Loucy (cell line): ENCODE measurements at regions not wholly inside any gene's neighbourhood (a gene's known extent, or its start where the extent isn't known, plus 50 kb on each side); places are given as distances from the start of the nearest gene placed in this dataset.

Experiments used
- H2AFZ ChIP-seq: fragments of 200-600 bp; sonication (generic); 2 replicates; pipeline ENCODE4 v1.6.0; 2016; ENCODE audit warnings: antibody characterized with exemption, mild to moderate bottlenecking, low read length, moderate library complexity
- H3F3A ChIP-seq: fragments of 200-600 bp; 2 replicates; pipeline ENCODE4 v1.6.0; 2016; ENCODE audit warnings: antibody characterized with exemption, low read depth, mild to moderate bottlenecking
- H3K27me3 ChIP-seq: fragments of 200-600 bp; sonication (generic); 2 replicates; pipeline ENCODE4 v1.6.1; 2014; ENCODE audit warnings: low read length, mild to moderate bottlenecking; ENCODE audit not compliant: insufficient read depth, poor library complexity, severe bottlenecking
- H3K36me3 ChIP-seq: fragments of 200-600 bp; sonication (generic); 2 replicates; pipeline ENCODE4 v1.6.1; 2016; ENCODE audit warnings: low read length; ENCODE audit not compliant: insufficient read depth
- H3K4me1 ChIP-seq: fragments of 200-600 bp; sonication (generic); 2 replicates; pipeline ENCODE4 v1.5.1; 2014; ENCODE audit warnings: low read length, mild to moderate bottlenecking; ENCODE audit not compliant: insufficient read depth, poor library complexity, severe bottlenecking
- H3K4me2 ChIP-seq: fragments of 200-600 bp; sonication (generic); 2 replicates; pipeline ENCODE4 v1.6.0; 2014; ENCODE audit warnings: antibody characterized with exemption, low read length, low read depth, mild to moderate bottlenecking; ENCODE audit not compliant: poor library complexity, severe bottlenecking
- H3K4me3 ChIP-seq: fragments of 200-600 bp; sonication (generic); 2 replicates; pipeline ENCODE4 v1.5.1; 2014; ENCODE audit warnings: low read length, mild to moderate bottlenecking, mixed read lengths; ENCODE audit not compliant: poor library complexity, severe bottlenecking
- H3K79me2 ChIP-seq: fragments of 200-600 bp; sonication (generic); 2 replicates; pipeline ENCODE4 v1.6.1; 2014; ENCODE audit warnings: low read length; ENCODE audit not compliant: insufficient read depth
- H3K9ac ChIP-seq: fragments of 200-600 bp; sonication (generic); 2 replicates; pipeline ENCODE4 v1.6.0; 2014; ENCODE audit warnings: mild to moderate bottlenecking, low read depth, low read length, moderate library complexity; ENCODE audit not compliant: poor library complexity, severe bottlenecking
- H3K9me2 ChIP-seq: fragments of 200-600 bp; sonication (generic); replicated peaks from 2 replicates; pipeline ENCODE4 v1.6.1; 2016; ENCODE audit warnings: low read depth, low read length, mixed read lengths
- H3K9me3 ChIP-seq: fragments of 200-600 bp; sonication (generic); 2 replicates; pipeline ENCODE4 v1.6.1; 2014; ENCODE audit warnings: mild to moderate bottlenecking, antibody characterized with exemption, low read length, low read depth; ENCODE audit not compliant: insufficient read depth
- H4K20me1 ChIP-seq: fragments of 200-600 bp; sonication (generic); 2 replicates; pipeline ENCODE4 v1.6.0; 2014; ENCODE audit warnings: antibody characterized with exemption, low read length, mild to moderate bottlenecking; ENCODE audit not compliant: insufficient read depth, poor library complexity, severe bottlenecking
- CTCF ChIP-seq: fragments of 200-600 bp; sonication (generic); conservative IDR thresholded peaks from 2 replicates; pipeline ENCODE4 v1.5.1; 2014; ENCODE audit warnings: mild to moderate bottlenecking, antibody characterized with exemption, low read length
- EZH2phosphoT487 ChIP-seq: fragments of 200-600 bp; IDR thresholded peaks from 2 replicates; pipeline ENCODE4 v1.6.1; 2018; ENCODE audit warnings: antibody characterized with exemption, mild to moderate bottlenecking, moderate library complexity, borderline replicate concordance

DNA sequence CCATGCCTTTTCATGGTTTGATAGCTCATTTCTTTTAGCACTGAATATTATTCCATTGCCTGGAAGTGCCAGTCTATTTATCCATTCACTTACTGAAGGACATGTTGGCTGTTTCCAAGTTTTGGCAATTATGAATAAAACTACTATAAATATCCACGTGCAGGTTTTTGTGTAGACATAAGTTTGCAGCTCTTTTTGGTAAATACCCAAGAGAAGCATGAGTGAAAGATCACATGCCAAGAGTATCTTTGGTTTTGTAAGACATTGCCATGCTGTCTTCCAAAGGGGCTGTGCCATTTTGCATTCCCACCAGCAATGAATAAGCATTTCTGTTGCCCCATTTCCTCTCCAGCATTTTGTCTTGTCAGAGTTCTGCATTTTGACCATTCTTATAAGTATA is 120.9 kb downstream of the MANEA start:
- TF ChIP-seq EZH2phosphoT487 = no peak
- no peak for TF ChIP-seq CTCF
- H3K4me2 ChIP-seq = no peak overlapping the region
- H3K4me3 ChIP-seq = no peak overlapping the region
- H3K9ac ChIP-seq = no peak overlapping the region
- H3K27me3 ChIP-seq = no peaks in the 10 kb centered on the region
- no peaks in the 10 kb centered on the region for H3K4me1 ChIP-seq
- H3F3A ChIP-seq = no peaks in the 10 kb centered on the region
- no peaks in the 10 kb centered on the region for H3K79me2 ChIP-seq
- H3K36me3 ChIP-seq = no peaks in the 10 kb centered on the region
- no peaks in the 10 kb centered on the region for H3K9me3 ChIP-seq
- no peaks in the 10 kb centered on the region for H3K9me2 ChIP-seq
- H4K20me1 ChIP-seq = no peaks in the 10 kb centered on the region
- no peak overlapping the region for H2AFZ ChIP-seq

DNA sequence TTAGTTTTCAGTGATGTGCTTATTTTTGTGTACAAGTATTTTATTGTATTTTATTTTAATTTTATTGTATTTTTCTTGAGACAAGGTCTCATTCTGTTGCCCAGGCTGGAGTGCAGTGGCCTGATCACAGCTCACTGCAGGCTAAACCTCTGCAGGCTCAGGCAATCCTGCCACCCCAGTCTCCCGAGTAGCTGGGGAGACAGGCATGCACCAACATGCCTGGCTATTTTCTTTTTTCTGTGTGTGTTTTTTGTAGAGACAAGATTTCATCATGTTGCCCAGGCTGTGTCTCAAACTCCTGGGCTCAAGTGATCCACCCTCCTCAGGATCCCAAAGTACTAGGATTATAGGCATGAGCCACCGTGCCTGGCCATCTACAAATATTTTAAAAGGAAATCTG is 146.3 kb downstream of the MANEA start:
- no peaks in the 10 kb centered on the region for H3K79me2 ChIP-seq
- H3K9ac ChIP-seq = no peak overlapping the region
- H3K9me3 ChIP-seq = no peaks in the 10 kb centered on the region
- TF ChIP-seq EZH2phosphoT487 (no peak), CTCF (no peak)
- H3K4me2 ChIP-seq = no peak overlapping the region
- no peaks in the 10 kb centered on the region for H3K9me2 ChIP-seq
- H4K20me1 ChIP-seq = no peaks in the 10 kb centered on the region
- no peaks in the 10 kb centered on the region for H3K27me3 ChIP-seq
- H3K4me1 ChIP-seq = no peaks in the 10 kb centered on the region
- H3K4me3 ChIP-seq = no peak overlapping the region
- H2AFZ ChIP-seq = no peak overlapping the region
- H3K36me3 ChIP-seq = no peaks in the 10 kb centered on the region
- H3F3A ChIP-seq = no peaks in the 10 kb centered on the region

DNA sequence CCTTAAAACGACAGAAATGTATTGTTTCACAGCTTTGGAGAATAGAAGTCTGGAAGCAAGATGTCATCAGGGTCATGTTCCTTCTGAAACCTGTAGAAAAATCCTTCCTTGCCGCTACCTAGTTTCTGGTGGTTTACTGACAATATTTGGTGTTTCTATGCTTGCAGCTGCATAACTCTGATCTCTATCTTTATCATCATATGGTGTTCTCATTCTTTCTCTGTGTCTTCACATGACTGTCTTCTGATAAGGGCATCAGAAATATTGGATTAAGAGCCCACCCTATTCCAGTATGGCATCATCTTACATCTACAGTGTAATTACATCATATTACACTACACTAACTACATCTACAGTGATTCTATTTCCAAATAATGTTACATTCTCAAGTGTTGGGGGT is 148.0 kb downstream of the MANEA start:
- no peak overlapping the region for H3K4me3 ChIP-seq
- no peaks in the 10 kb centered on the region for H3K9me2 ChIP-seq
- no peaks in the 10 kb centered on the region for H3K79me2 ChIP-seq
- TF ChIP-seq EZH2phosphoT487 = no peak
- TF ChIP-seq CTCF = no peak
- no peaks in the 10 kb centered on the region for H3K36me3 ChIP-seq
- no peaks in the 10 kb centered on the region for H3F3A ChIP-seq
- H3K9me3 ChIP-seq = no peaks in the 10 kb centered on the region
- no peak overlapping the region for H2AFZ ChIP-seq
- H3K4me1 ChIP-seq = no peaks in the 10 kb centered on the region
- H4K20me1 ChIP-seq = no peaks in the 10 kb centered on the region
- H3K9ac ChIP-seq = no peak overlapping the region
- H3K4me2 ChIP-seq = no peak overlapping the region
- no peaks in the 10 kb centered on the region for H3K27me3 ChIP-seq
